ENCODE measurements at regions not wholly inside any gene's neighbourhood (a gene's known extent, or its start where the extent isn't known, plus 50 kb on each side); places are given as distances from the start of the nearest gene placed in this dataset.

GRCh38 chr3:162597226-162597625 is 1100.6 kb downstream of the OTOL1 start:
- TF ChIP-seq EZH2 (IDR thresholded peaks at IDR 0.05; ENCODE audit: low read length, unreplicated experiment) (no peak), EZH2phosphoT487 (IDR thresholded peaks at IDR 0.05; ENCODE audit: borderline replicate concordance, low read length) (no peak)
